DMS114 treated with DMSO at 0.1 percent for 48 hours (cell line): ENCODE measurements at regions not wholly inside any gene's neighbourhood (a gene's known extent, or its start where the extent isn't known, plus 50 kb on each side); places are given as distances from the start of the nearest gene placed in this dataset.

Experiments used
- DNase-seq: peaks from one replicate; lab custom pipeline; 2025; ENCODE audit not compliant: unreplicated experiment; lab: John Stamatoyannopoulos, UW

- DNase-seq, result no peak
These were observed 340.0 kb downstream of the C12orf50 start for GRCh38 chr12:87689196-87689595.

GRCh38 chr12:87687362-87687761, 341.8 kb downstream of the C12orf50 start:
- DNase-seq, result peak; percentile 34

- DNase-seq, result no peak
These were observed 343.5 kb downstream of the C12orf50 start for GRCh38 chr12:87685696-87686095.

- DNase-seq, result no peak
These were observed 349.9 kb downstream of the C12orf50 start for GRCh38 chr12:87679251-87679650.

- DNase-seq, result no peak
These were observed 350.7 kb downstream of the C12orf50 start for GRCh38 chr12:87678453-87678852.

- DNase-seq, result no peak
These were observed 352.5 kb downstream of the C12orf50 start for GRCh38 chr12:87676731-87677130.

- no peak for DNase-seq
These were observed 357.4 kb downstream of the C12orf50 start for GRCh38 chr12:87671757-87672156.

- no peak for DNase-seq
These were observed 358.8 kb downstream of the C12orf50 start for GRCh38 chr12:87670448-87670847.

- DNase-seq, result no peak
These were observed 361.8 kb downstream of the C12orf50 start for GRCh38 chr12:87667378-87667777.

- DNase-seq, result no peak
These were observed 367.3 kb downstream of the C12orf50 start for GRCh38 chr12:87661786-87662377.

GRCh38 chr12:87660987-87661774, 368.0 kb downstream of the C12orf50 start:
- no peak for DNase-seq

GRCh38 chr12:87660291-87660690, 368.9 kb downstream of the C12orf50 start:
- no peak for DNase-seq

- no peak for DNase-seq
These were observed 372.9 kb downstream of the C12orf50 start for GRCh38 chr12:87656311-87656710.

GRCh38 chr12:87651670-87652425, 377.4 kb downstream of the C12orf50 start:
- no peak for DNase-seq

GRCh38 chr12:87642245-87642644, 387.0 kb downstream of the C12orf50 start:
- DNase-seq, result no peak

GRCh38 chr12:87618199-87618598, 411.0 kb downstream of the C12orf50 start:
- DNase-seq, result no peak

GRCh38 chr12:87612996-87613395, 416.2 kb downstream of the C12orf50 start:
- no peak for DNase-seq

- no peak for DNase-seq
These were observed 420.9 kb downstream of the C12orf50 start for GRCh38 chr12:87608321-87608720.

- DNase-seq, result no peak
These were observed 425.5 kb downstream of the C12orf50 start for GRCh38 chr12:87603727-87604126.

- DNase-seq, result no peak
These were observed 429.7 kb downstream of the C12orf50 start for GRCh38 chr12:87599459-87599858.

GRCh38 chr12:87597114-87597513, 432.1 kb downstream of the C12orf50 start:
- DNase-seq, result no peak

- DNase-seq, result no peak
These were observed 432.6 kb downstream of the C12orf50 start for GRCh38 chr12:87596636-87597035.
